ENCODE measurements at regions not wholly inside any gene's neighbourhood (a gene's known extent, or its start where the extent isn't known, plus 50 kb on each side); places are given as distances from the start of the nearest gene placed in this dataset.
"Not testable (repeated sequence)": the region's sequence is repeated elsewhere in the genome, so short reads cannot be mapped to it uniquely, and the experiment has no call there.

DNA sequence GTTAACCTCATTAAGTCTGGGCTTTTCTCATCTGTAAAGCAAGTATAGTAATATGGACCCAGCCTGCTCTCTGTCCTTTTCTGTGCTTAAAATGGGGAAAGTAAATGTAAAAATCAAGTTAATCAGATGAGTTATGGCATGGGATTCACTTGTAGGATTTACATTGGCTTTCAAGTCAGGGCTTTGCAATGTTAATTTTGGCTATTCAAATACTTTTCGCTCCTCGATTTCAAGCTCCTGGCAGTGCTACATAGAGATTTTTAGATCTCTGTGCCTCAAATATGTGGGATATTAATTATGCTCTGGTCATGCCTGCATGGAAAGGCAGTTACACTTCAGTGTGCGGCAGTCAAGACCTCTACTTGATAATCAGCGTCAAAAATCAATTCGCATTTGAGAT, 709.8 kb downstream of the LTN1 start:
- H3K4me3 ChIP-seq (ENCODE audit: low read depth, low read length), result no peak overlapping the region
- POLR2A ChIA-PET, result interaction anchor here (0.8 kb wide), 1 partner anchor 15 kb away, joined by 3 read pairs; no protein-coding TSS in a partner anchor
- TF ChIP-seq CTCF (IDR thresholded peaks at IDR 0.05; ENCODE audit: insufficient read depth, low read length, missing control alignments), result no peak
- CTCF ChIA-PET, result interaction anchor here (1.2 to 1.3 kb wide), 2 partner anchors 10 to 49 kb away, joined by 3 to 4 read pairs; no protein-coding TSS in a partner anchor
- DNase-seq (ENCODE audit: low read depth, low spot score), result no peak

DNA sequence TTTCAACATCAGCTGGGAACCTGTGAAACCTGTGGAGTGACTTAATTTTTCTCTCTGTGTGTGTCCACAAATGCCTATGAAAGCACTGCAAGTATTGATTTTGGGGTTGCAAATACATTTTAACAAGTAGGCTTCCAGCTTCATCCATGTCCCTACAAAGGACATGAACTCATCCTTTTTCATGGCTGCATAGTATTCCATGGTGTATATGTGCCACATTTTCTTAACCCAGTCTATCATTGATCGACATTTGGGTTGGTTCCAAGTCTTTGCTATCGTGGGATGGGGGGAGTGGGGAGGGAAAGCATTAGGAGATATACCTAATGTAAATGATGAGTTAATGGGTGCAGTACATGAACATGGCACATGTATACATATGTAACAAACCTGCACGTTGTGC, 711.3 kb downstream of the LTN1 start:
- CTCF ChIA-PET; DNase-seq (ENCODE audit: low read depth, low spot score); H3K4me3 ChIP-seq (ENCODE audit: low read depth, low read length); POLR2A ChIA-PET: not testable (repeated sequence)

- DNase-seq (ENCODE audit: low read depth, low spot score), result no peak
- ChIA-PET POLR2A (no interaction called here), CTCF (no interaction called here)
- no peak for TF ChIP-seq CTCF (IDR thresholded peaks at IDR 0.05; ENCODE audit: insufficient read depth, low read length, missing control alignments)
- H3K4me3 ChIP-seq (ENCODE audit: low read depth, low read length), result no peak overlapping the region
Measured at GRCh38 chr21:28280611-28281010, 712.1 kb downstream of the LTN1 start.

DNA sequence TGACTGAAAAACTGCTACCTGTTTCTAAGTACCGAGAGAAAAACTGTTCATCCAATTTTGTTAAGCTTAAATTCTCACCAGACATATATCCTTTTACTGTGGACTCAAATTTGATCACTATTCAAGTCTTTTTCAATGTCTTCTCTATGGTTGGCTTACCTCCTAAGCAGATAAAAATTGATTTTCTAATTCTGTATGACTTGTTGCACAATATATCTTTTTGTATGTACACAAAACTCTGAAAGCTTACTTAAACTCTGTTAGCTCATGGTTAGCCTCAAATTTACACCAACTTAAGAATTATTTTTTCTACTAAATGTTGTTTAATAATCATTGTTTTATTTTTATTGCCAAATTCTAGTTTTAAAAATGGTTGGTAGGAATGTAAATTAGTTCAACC, 715.4 kb downstream of the LTN1 start:
- ChIA-PET POLR2A (no interaction called here), CTCF (no interaction called here)
- no peak overlapping the region for H3K4me3 ChIP-seq (ENCODE audit: low read depth, low read length)
- no peak for DNase-seq (ENCODE audit: low read depth, low spot score)
- TF ChIP-seq CTCF (IDR thresholded peaks at IDR 0.05; ENCODE audit: insufficient read depth, low read length, missing control alignments), result no peak

DNA sequence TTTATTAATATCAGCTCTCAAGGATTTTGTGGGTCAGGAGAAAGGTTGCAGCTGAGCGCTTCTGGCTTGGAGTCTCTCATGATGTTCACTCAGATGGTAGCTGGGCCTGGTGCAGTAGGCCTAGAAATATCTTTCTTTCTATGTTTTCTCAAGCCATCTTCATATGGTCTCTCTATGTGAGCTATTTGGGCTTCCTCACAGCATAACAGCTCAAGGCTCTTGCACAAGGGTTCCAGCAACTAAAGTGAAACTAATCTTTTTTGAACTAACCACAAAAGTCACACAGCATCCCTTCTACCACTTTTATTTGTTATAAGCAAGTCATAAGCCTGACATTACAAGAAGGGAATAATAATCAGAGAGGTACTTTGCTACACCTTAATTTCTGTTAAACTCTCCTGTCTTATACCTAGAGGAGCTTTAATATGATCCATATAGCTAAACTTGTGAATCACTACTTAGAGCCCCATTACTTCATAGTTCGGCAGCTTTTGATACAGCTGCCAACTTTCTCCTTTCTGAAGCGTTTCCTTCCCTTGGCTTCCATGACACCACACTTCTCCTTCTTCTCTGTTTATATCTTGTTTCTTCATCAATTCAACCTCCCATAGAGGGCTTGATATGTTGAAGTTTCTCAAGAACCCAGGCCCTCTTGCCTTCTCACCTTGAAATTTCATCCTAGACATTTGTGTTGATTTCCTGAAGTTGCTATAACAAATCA, 720.2 kb downstream of the LTN1 start:
- no peak for TF ChIP-seq CTCF (IDR thresholded peaks at IDR 0.05; ENCODE audit: insufficient read depth, low read length, missing control alignments)
- ChIA-PET POLR2A (no interaction called here), CTCF (interaction anchor here (1.5 kb wide), 1 partner anchor 10 kb away, joined by 4 read pairs; no protein-coding TSS in a partner anchor)
- no peak for DNase-seq (ENCODE audit: low read depth, low spot score)
- no peak overlapping the region for H3K4me3 ChIP-seq (ENCODE audit: low read depth, low read length)

DNA sequence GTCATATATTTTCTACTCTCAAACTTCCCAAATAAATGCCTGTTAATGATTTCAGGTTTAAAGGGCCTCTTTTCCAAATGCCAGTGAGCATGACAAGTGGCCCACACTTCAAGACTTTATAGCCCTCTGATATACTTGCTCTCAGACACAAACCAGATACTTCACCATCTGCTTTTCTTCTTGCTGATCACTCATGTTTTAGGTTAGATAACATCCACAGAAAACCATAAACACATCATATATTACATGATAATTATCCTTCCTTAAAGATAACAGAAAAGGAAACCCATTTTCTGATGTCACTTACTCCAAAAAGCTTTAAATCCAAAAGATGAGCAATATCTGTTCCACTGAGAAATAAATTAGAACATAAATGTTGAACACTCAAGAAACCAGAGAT, 723.5 kb downstream of the LTN1 start:
- TF ChIP-seq CTCF (IDR thresholded peaks at IDR 0.05; ENCODE audit: insufficient read depth, low read length, missing control alignments), result no peak
- ChIA-PET CTCF (no interaction called here), POLR2A (no interaction called here)
- H3K4me3 ChIP-seq (ENCODE audit: low read depth, low read length), result no peak overlapping the region
- DNase-seq (ENCODE audit: low read depth, low spot score), result no peak

DNA sequence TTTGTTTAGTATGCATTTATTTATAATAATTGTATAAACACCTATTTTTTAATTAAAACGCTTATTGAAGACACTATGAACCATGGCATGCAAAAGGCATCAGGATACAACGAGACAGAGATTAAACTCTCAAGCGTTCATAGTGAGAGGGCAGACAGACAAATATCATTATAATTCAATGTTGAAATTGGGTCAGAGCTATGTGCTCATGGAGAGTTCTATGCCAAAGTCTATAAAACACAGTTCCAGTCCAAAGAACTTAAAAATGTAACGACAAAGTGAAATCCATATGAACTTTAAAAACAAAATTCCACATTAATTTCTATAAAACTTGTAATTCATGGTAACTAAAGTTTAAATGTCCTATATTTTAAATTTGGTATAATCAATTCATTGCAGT, 724.0 kb downstream of the LTN1 start:
- no peak for TF ChIP-seq CTCF (IDR thresholded peaks at IDR 0.05; ENCODE audit: insufficient read depth, low read length, missing control alignments)
- CTCF ChIA-PET, result no interaction called here
- H3K4me3 ChIP-seq (ENCODE audit: low read depth, low read length), result no peak overlapping the region
- POLR2A ChIA-PET, result no interaction called here
- DNase-seq (ENCODE audit: low read depth, low spot score), result no peak

All from AG04449 (cell line).